ENCODE measurements at regions not wholly inside any gene's neighbourhood (a gene's known extent, or its start where the extent isn't known, plus 50 kb on each side); places are given as distances from the start of the nearest gene placed in this dataset.
"Not testable (repeated sequence)": the region's sequence is repeated elsewhere in the genome, so short reads cannot be mapped to it uniquely, and the experiment has no call there.

DNA sequence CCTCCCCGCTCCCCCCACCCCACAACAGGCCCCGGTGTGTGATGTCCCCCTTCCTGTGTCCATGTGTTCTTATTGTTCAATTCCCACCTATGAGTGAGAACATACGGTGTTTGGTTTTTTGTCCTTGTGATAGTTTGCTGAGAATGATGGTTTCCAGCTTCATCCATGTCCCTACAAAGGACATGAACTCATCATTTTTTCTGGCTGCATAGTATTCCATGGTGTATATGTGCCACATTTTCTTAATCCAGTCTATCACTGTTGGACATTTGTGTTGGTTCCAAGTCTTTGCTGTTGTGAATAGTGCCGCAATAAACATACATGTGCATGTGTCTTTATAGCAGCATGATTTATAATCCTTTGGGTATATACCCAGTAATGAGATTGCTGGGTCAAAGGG lies 104.3 kb downstream of the MTPN start:
- TF ChIP-seq, protein P1, sequence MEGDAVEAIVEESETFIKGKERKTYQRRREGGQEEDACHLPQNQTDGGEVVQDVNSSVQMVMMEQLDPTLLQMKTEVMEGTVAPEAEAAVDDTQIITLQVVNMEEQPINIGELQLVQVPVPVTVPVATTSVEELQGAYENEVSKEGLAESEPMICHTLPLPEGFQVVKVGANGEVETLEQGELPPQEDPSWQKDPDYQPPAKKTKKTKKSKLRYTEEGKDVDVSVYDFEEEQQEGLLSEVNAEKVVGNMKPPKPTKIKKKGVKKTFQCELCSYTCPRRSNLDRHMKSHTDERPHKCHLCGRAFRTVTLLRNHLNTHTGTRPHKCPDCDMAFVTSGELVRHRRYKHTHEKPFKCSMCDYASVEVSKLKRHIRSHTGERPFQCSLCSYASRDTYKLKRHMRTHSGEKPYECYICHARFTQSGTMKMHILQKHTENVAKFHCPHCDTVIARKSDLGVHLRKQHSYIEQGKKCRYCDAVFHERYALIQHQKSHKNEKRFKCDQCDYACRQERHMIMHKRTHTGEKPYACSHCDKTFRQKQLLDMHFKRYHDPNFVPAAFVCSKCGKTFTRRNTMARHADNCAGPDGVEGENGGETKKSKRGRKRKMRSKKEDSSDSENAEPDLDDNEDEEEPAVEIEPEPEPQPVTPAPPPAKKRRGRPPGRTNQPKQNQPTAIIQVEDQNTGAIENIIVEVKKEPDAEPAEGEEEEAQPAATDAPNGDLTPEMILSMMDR (IDR thresholded peaks at IDR 0.05), result not testable (repeated sequence)
- not testable (repeated sequence) for TF ChIP-seq POLR2A (IDR thresholded peaks at IDR 0.05)
